Breast epithelium (tissue), 4 donors: ENCODE measurements at regions not wholly inside any gene's neighbourhood (a gene's known extent, or its start where the extent isn't known, plus 50 kb on each side); places are given as distances from the start of the nearest gene placed in this dataset.

ENCODE experiments used
- DNase-seq, 2 donors: peaks; one replicate each; pipeline ENCODE4 v3.0.0-alpha.2; 2019; ENCODE audit warnings: low spot score in 2 of 2
- H3K27ac ChIP-seq, 2 donors: fragments of 200-600 bp; sonication (generic) in 1 of 2; one replicate each; pipeline ENCODE4 v1.5.1; 2016 to 2019; ENCODE audit warnings: mild to moderate bottlenecking in 1 of 2
- H3K27me3 ChIP-seq, 2 donors: fragments of 200-600 bp; sonication (generic) in 1 of 2; one replicate each; pipeline versions ENCODE4 v1.5.1 to v1.6.0; 2017 to 2019; ENCODE audit warnings: control low read depth in 1 of 2, mild to moderate bottlenecking in 1 of 2
- H3K36me3 ChIP-seq: fragments of 200-600 bp; one replicate; pipeline ENCODE4 v1.5.1; 2019
- H3K4me1 ChIP-seq, 2 donors: fragments of 200-600 bp; sonication (generic); one replicate each; pipeline ENCODE4 v1.5.1; 2016 to 2019; ENCODE audit warnings: control low read depth in 1 of 2
- H3K4me3 ChIP-seq, 3 donors: fragments of 200-600 bp; sonication (generic); 1 replicate in 2 of 3; 2 replicates in 1 of 3; pipeline ENCODE4 v1.5.1; 2016 to 2019; ENCODE audit warnings: mild to moderate bottlenecking in 3 of 3, moderate library complexity in 2 of 3
- H3K9me3 ChIP-seq, 2 donors: fragments of 200-600 bp; sonication (generic) in 1 of 2; one replicate each; pipeline ENCODE4 v1.5.1; 2016 to 2019; ENCODE audit warnings: control low read depth in 1 of 2
- CTCF ChIP-seq, 3 donors: fragments of 450-650 bp; IDR thresholded peaks; one replicate each; pipeline ENCODE4 v1.5.1; 2016 to 2017; ENCODE audit warnings: antibody characterized with exemption in 3 of 3, mild to moderate bottlenecking in 3 of 3, moderate library complexity in 3 of 3
- POLR2A ChIP-seq: fragments of 450-650 bp; IDR thresholded peaks from one replicate; pipeline ENCODE4 v1.6.1; 2016; ENCODE audit warnings: antibody characterized with exemption, mild to moderate bottlenecking, moderate library complexity
- POLR2AphosphoS5 ChIP-seq, 3 donors: sonication (generic); formaldehyde crosslinking; IDR thresholded peaks; one replicate each; pipeline ENCODE4 v1.6.1; 2017; ENCODE audit warnings: antibody characterized with exemption in 3 of 3
- intact Hi-C: fragments of 100-400 bp; cut with DNase I; formaldehyde crosslinking; loops from one replicate; pipeline ENCODE4 v1.15.1; 2023; ENCODE audit warnings: low total_unique reads

GRCh38 chr10:125260260-125260659, 99.9 kb upstream of the CTBP2 start:
- Histone ChIP-seq H3K27me3 (no peaks in the 10 kb centered on the region), H3K4me1 (no peaks in the 10 kb centered on the region), H3K9me3 (no peaks in the 10 kb centered on the region), H3K4me3 (no peak overlapping the region), H3K27ac (no peak overlapping the region), H3K36me3 (no peaks in the 10 kb centered on the region)
- TF ChIP-seq CTCF (IDR thresholded peaks at IDR 0.05) (no peak), POLR2AphosphoS5 (IDR thresholded peaks at IDR 0.05) (no peak)
- DNase-seq, result no peak
- intact Hi-C loops, result no loop called here

GRCh38 chr10:125259651-125260050, 99.3 kb upstream of the CTBP2 start:
- no peaks in the 10 kb centered on the region for H3K36me3 ChIP-seq
- no peaks in the 10 kb centered on the region for H3K4me1 ChIP-seq
- DNase-seq, result no peak
- no peak overlapping the region for H3K4me3 ChIP-seq
- intact Hi-C loops, result loop anchor here (5.0 kb wide), 1 partner anchor 97 kb away; the partner anchor contains the start of gene CTBP2
- no peak overlapping the region for H3K27ac ChIP-seq
- no peak for TF ChIP-seq POLR2A
- TF ChIP-seq POLR2AphosphoS5 (IDR thresholded peaks at IDR 0.05), result no peak
- TF ChIP-seq CTCF (IDR thresholded peaks at IDR 0.05), result no peak
- H3K27me3 ChIP-seq, result no peaks in the 10 kb centered on the region
- H3K9me3 ChIP-seq, result no peaks in the 10 kb centered on the region

GRCh38 chr10:125258676-125259075, 98.3 kb upstream of the CTBP2 start:
- Histone ChIP-seq H3K36me3 (no peaks in the 10 kb centered on the region), H3K27me3 (no peaks in the 10 kb centered on the region), H3K9me3 (no peaks in the 10 kb centered on the region), H3K27ac (no peak overlapping the region), H3K4me1 (no peaks in the 10 kb centered on the region), H3K4me3 (no peak overlapping the region)
- DNase-seq, result no peak
- intact Hi-C loops, result loop anchor here (5.0 kb wide), 1 partner anchor 96 kb away; the partner anchor contains the start of gene CTBP2
- no peak for TF ChIP-seq POLR2A
- TF ChIP-seq POLR2AphosphoS5 (IDR thresholded peaks at IDR 0.05), result no peak
- no peak for TF ChIP-seq CTCF (IDR thresholded peaks at IDR 0.05)

- TF ChIP-seq CTCF (IDR thresholded peaks at IDR 0.05) (no peak), POLR2A (no peak), POLR2AphosphoS5 (IDR thresholded peaks at IDR 0.05) (no peak)
- H3K36me3 ChIP-seq, result no peaks in the 10 kb centered on the region
- no peaks in the 10 kb centered on the region for H3K27me3 ChIP-seq
- H3K9me3 ChIP-seq, result no peaks in the 10 kb centered on the region
- DNase-seq, result no peak
- no peaks in the 10 kb centered on the region for H3K4me1 ChIP-seq
- intact Hi-C loops, result loop anchor here (5.0 kb wide), 1 partner anchor 95 kb away; the partner anchor contains the start of gene CTBP2
- H3K27ac ChIP-seq, result no peak overlapping the region
- no peak overlapping the region for H3K4me3 ChIP-seq
Observed at GRCh38 chr10:125257521-125258108, 97.3 kb upstream of the CTBP2 start.

- H3K27me3 ChIP-seq, result no peaks in the 10 kb centered on the region
- TF ChIP-seq POLR2AphosphoS5 (IDR thresholded peaks at IDR 0.05) (no peak), POLR2A (no peak), CTCF (IDR thresholded peaks at IDR 0.05) (no peak)
- intact Hi-C loops, result loop anchor here (5.0 kb wide), 1 partner anchor 94 kb away; the partner anchor contains the start of gene CTBP2
- H3K4me3 ChIP-seq, result no peak overlapping the region
- DNase-seq, result no peak
- no peak overlapping the region for H3K27ac ChIP-seq
- H3K36me3 ChIP-seq, result no peaks in the 10 kb centered on the region
- no peaks in the 10 kb centered on the region for H3K4me1 ChIP-seq
- H3K9me3 ChIP-seq, result no peaks in the 10 kb centered on the region
Observed at GRCh38 chr10:125256026-125256425, 95.7 kb upstream of the CTBP2 start.
